Fibroblast of peridontal ligament (primary cell): ENCODE measurements at regions not wholly inside any gene's neighbourhood (a gene's known extent, or its start where the extent isn't known, plus 50 kb on each side); places are given as distances from the start of the nearest gene placed in this dataset.
A peak's percentile ranks its signal among the peaks of the same experiment; 100 is the strongest.

Source experiments
- DNase-seq: peaks from one replicate; pipeline ENCODE4 v3.0.0-alpha.2; 2010; ENCODE audit errors: extremely low read depth

DNA sequence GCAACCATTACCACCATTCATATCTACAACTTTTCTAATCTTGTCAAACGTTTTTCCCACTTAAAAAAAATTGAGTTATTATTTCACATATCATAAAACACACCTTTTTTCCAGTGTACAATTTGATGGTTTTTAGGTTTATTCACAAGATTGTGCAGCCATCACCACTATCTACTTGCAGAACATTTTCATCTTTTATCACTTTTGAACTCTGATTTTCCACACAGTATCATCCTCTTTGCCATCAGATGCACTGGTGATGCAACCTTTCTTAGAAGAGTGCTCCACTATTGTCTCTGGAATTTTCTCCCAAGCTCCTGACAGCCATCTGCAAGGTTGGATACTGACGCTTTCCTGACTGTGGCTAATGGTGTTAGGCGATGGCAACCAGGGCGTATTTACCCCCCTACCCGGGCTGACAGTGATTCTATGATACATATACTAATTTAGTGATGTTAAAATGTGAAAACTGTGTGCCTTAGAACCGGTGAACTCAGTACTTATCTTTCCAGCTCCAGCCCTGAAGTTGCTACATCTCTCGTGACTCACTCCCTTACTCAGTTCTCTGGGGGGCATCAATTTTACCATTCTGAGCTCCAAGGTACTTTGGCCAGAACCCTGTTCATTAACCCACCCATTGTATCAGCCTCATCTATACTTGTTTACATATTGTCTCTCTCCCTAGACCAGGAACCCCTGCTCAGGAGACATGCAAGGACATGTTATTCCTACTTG, 105.4 kb upstream of the SPRED2 start:
- DNase-seq: peak; percentile 70

DNA sequence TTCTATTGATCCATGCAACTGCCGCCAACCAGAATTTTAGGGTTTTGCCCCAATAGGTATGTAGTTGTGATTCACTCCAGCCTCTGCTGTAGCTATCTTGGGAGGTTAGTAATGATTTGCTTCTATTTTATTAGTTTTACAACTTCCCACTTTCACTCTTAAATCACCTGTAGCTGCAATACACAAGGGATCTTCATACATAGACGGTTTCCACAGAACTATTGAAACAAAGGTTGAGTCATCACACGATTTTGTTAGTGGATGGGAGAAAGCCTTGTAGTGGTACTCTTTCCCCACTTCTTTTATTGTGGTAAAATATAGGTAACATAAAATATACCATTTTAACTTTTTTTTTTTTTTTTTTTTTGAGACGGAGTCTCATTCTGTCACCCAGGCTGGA, 104.2 kb upstream of the SPRED2 start:
- DNase-seq: no peak

DNA sequence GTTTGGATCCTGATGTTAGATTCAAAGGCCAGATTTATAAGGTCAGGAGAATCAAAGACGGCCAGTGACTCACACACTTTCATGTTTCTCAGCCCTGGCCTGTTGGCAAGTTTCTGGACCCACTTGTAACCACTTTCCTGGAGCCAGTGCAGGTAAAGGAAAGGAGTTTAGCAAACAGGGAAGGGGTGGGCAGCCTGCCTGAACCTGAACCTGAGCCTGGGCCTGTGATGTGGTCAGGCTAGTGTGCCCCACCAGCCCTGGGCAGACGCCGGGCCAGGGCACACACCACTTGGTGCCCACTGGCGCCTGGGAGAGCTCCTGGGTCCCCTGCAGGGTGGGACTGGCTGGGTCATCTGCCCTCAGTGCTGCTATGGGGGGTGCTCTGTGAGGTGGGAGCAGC, 100.5 kb upstream of the SPRED2 start:
- no peak for DNase-seq

DNA sequence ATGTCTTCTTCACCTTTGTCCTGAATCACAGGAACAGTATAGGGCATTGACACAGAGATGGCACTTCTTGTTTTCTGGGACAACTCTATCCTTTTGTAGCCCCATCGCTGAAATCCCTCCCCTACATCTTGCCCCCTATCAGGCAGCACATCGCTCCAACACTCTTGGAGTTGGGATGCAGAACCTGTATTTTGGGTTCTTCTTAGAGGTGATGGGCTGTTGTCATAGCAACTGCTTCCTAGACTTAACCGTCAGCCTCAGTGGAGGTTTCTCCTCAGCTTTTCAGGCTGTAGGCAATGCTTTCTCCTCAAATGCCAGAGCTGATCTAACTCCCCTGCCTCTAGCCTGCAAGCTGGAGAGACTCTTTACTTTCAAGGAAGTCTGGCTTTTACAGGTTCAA, 99.9 kb upstream of the SPRED2 start:
- no peak for DNase-seq

DNA sequence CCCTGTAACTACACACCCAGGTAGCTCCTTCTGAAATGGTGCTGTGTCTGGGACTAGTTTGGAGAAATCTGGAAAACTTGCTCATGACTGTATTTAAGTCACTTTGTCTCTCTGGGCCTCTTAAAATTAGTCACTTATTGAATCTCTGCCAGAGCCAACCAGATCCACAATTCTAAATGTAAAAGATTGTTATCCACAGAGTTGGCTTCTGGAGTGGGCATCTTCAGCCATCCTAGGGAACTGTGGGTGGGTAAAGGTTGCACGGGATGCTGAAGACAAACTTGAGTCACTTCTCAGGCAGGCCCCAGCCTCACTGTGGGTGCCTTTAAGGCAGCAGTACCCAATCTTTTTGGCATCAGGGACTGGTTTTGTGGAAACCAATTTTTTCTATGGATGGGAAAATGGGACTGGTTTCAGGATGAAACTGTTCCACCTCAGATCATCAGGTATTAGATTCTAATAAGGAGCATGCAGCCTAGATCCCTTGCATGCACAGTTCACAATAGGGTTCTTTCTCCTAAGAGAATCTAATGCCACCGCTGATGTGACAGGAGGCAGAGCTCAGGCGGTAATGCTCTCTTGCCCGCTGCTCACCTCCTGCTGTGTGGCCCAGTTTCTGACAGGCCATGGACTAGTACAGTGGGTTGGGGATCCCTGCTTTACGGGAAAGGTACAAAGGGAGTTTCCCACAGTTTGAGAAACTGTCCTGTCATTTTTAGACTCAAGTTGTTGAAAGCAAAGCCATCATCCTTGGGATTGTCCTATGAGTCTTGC, 98.3 kb upstream of the SPRED2 start:
- peak; percentile 56 for DNase-seq

DNA sequence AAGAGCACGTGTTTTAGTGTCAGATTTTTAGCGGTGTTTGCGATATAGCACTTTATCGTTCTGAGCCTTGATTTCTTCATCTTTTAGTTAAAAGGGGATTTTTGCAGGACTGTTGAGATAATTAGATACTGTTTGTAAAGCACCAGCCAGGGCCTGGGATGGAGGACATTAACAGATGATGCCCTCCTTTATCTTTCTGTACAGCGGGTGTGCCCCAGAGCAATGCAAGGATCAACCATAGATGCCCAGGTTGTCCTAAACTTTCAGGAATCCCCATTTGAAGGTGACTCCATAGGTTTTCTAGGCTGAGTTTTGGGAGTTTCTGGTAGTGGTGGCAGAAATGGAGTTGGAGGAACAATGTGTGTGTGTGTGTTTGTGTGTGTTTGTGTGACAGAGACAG, 97.0 kb upstream of the SPRED2 start:
- DNase-seq: no peak

DNA sequence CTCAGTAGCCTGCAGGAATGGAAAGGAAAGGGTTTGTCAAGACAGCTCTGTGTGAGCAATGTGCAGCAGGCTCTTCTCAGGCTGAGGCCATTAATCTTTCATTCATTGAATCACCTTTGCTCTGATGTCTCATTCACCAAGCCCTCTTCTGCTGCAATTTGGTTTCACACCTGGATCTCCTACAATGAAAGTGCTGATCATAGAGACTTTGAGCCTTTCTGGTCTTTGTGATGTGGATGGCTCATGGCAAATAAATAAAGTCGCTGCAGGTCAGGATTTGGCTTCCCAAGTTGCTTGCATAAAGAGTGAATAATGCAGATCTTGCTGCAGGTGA, 95.8 kb upstream of the SPRED2 start:
- no peak for DNase-seq

DNA sequence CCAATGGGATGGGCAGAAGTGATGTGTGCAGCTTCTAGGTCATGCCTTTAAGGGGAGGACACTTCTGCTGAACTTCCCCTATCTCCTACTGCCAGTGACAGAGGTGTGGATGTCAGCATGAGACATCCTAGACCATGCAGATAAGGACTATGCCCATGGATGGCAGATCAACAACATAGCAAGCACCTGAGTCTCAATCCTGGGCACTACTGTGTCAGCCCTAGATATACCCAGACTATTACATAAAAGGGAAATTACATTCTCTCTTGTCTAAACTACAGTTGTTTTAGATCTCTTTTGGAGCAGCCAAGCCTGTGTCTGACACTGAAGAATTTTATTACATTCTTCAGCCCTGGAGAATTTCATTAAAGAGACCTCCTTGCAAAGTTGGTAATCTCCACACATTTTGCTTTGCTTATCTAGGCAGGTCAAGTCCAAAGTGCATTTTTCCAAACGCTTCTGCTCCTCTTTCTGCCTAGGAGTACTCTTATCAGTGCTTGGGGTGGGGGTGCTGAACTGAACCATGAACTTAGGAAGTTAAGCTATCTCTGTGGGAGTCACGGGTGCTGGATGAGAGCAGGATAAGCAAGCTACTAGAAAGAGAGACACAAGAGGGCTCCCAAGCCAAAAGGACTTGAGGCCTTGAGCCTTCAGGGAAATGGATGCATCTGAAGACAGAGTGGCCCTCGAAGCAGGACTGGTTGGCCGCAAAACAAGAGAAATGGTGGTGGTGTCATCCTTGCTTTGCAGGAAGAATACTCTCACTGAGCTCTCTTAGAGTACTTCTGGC, 95.2 kb upstream of the SPRED2 start:
- DNase-seq: no peak

DNA sequence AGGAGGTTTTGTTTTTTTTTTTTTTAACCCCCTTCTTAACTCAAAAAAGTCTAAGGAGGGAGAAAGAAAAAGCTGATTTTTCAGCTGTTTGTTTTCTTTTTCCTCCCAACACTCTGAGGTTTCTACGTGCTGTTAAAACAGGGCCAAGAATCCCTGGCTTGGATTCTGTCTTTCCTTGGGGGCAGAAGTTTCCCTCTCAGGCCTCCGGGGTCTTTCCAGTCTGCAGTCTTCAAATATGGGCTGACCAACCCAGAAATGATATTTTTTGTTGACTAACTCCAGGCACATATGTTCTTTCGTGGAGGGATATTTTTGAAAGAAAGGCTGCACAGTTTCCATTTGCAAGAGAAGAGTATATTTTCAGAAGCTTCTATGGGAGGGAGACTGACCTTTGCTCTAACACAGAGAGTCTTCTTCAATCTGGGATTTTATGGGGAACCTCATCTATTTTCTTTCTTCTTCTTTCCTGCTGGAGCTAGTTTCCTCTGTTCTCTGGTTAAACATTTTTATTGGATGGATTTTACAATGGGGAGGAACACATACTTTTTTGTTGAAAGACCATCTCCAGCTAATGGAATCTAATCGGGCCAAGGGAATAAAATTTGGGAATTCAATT, 93.3 kb upstream of the SPRED2 start:
- no peak for DNase-seq

DNA sequence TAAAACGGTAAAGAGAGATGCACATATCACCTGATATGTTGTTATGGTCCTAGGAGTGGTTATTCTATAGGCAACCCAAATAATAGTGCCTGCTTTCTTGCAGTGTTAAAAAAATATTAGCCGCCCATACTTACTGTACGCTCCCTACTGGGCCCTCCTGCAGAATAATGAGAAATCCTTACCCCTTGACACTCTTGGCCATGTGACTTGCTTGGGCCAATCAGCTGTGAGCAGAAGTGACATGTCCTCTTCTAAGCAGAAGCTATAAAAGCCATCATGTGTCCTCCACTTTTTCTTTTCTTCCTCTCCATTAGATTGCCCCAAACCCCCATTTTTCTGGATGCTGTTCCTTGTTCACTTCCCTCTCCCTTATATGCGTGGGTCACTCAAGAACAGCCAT, 90.5 kb upstream of the SPRED2 start:
- DNase-seq: no peak

DNA sequence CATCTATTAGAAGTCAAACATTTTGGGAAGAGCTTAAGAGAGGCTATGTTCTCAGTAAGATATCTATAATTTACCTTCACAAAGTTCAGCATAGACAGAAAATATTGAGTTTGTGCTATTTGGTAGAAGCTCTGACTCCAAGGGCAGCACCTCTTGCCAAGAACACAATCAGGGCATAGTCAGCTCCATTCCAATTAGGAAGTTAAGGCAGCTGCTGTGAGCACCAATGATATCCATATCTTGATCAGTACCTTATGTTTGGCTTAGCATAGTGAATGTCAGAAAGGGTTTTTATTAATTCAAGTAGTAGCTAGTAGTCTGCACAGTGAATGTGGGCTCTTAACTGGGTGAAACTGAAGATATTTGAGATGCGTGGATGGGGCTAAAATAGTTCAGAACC, 86.4 kb upstream of the SPRED2 start:
- peak; percentile 60 for DNase-seq

DNA sequence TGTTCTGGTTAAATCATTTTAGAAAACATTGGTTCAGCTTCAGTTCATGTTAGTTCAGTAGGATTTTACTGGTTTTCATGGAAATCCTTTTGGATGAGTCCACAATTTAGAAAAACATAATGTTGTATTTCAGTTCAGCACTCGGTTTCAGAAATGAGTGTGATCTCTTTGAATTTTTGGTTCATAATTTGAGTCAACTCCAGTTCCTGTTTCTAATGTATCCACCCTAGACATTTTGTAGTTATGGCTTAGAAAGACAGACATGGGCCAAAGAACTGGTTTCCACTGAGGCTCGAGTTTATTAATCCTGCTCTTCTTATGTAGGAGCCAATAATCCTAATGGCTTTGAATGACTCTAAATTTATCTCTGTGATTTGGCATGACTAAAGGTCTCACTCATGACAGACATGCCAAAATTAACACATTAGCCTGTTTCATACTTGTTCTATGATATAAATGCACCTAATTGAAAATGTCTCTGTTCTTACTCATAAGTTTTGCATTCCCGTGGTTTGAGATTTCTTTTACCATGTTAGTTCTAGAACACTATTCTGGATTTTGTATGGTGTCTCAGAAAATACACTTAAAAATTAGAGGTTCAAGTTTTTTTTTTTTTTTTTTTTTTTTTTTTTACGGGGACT, 82.3 kb upstream of the SPRED2 start:
- DNase-seq: peak; percentile 33

DNA sequence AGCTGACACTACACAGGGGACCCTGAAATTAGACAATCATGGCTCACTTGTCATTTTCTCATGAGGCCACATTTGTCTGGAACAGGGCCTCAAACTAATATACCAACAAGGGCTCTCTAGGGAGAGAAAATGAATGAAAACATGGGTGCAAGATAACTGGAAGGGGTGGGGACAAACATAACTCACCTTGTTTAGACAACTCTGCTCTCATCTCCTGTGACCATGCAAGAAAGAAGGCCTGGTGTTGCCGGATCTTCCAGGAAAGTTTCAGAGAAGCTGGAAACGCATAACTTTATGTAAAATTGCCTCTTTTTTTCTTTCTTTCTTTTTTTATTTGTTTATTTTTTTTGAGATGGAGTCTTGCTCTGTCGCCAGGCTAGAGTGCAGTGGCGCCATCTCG, 80.4 kb upstream of the SPRED2 start:
- no peak for DNase-seq

DNA sequence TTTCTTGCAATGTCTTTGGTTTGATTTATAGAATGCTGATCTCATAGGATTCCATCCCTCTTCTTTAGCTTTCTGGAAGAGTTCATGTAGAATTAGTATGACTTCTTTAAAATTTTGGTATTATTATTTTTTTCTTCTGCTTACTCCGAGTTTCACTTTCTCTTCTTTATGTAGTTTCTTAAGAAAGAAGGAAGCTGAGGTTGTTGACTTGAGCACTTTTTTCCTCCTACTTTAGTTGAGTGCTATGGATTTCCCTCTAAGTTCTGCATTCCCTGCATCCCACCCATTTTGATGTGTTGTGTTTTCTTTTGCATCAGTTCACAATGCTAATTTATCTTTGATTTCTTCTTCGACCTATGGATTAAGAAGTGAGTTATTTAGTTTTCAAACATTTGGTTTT, 78.9 kb upstream of the SPRED2 start:
- no peak for DNase-seq

DNA sequence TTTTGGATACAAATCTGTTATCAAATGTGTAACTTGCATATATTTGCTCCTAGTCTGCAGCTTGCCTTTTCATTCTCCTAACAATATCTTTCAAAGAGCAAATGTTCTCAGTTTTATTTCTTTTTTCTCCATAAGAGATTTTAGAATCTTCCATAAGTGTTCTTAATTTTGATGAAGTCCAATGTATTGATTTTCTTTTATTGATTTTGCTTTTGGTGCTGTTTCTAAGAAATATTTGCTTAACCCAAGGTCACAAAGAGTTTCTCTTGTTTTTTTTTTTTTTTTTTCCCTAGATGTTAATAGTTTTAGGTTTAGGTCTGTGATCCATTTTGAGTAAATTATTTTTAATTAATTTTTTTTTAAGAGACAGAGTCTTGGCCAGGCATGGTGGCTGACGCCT, 75.8 kb upstream of the SPRED2 start:
- no peak for DNase-seq

DNA sequence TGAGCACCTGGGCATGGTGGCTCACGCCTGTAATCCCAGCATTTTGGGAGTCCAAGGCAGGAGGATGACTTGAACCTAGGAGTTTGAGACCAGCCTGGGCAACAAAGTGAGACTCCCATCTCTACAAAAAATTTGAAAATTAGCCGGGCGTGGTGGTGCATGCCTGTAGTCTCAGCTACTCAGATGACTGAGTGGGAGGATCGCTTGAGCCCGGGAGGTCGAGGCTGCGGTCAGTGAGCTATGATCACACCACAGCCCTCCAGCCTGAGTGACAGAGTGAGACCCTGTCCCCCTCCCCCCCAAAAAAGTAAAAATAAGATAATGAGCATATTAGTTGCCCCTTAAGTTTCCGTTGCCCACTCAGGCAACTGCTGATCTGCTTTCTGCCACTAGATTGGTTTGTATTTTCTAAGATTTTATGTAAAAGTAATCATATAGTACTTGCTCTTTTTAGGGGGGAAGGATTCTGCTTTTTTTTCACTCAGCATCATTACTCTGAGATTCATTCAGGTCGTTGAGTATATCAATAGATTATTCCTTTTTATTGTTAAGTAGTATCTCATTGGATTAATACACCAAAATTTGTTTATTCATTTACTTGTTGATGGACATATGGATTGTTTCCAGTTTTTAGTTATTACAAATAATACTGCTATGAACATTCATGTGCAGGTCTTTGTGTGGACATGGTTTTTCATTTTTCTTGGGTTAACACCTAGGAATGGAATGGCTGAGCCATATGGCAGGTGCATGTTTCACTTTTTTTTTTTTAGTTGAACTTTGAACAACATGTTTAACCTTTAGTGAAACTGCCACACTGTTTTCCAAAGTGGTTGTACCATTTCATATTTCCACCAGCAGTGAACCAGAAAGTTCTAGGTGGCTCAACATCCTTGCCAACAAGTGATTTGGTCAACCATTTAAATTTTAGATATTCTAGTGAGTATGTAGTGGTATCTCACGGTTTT, 75.0 kb upstream of the SPRED2 start:
- DNase-seq: no peak

DNA sequence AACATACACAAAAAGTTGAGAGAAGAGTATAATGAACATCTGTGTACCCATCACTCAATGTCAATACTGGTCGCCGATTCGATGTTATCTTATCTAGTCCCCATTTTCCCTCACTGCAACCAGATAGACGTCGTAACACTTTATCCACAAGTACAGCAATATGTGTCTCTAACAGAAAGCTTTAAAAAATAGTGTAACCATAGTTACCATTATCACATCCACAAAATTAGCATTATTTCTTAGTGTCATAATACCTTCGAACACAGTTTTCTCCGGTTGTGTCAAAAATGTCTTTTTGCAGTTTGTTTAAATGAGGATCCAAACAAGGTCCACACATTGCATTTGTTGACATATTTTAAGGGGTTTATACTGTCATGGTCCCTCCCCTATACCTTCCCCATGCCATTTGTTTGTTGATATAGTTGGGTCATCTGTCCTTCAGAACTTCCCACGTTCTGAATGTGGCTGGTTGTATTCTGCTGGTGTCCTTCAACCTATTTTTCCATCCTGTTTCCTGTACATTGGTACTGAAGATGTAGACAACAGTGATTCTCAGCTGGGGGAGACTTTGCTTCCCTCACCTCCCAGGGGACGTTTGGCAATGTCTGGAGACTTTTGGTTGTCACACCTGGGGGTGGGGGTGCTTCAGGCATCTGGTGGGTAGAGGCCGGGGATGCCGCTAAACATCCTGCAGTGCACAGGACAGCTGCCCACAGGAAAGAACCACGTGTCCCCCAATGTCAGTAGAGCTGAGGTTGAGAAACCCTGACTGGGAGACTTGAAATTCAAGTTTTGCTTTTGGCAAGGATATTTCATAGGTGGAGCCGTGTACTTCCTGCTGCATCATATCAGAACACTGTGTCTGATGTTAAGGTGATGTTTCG, 72.7 kb upstream of the SPRED2 start:
- DNase-seq: no peak

DNA sequence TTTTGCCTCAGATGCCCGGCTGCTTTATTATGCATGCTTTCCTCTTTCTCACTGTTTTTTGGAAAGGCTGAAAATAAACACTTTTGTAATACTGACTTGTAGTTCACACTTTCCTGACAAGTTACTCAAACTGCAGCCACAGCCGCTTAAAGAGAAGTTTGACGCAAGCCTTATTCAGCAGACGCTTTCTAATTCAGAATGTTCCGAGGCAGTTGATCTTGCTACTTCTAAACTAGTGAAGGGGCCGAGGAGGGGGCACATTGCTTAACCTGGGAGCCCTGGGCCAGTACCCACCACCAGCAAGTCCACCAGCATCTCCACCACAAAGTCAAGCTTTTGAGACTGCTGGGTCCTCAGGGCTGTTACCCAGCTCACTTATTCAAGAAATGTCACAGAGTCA, 71.8 kb upstream of the SPRED2 start:
- no peak for DNase-seq

DNA sequence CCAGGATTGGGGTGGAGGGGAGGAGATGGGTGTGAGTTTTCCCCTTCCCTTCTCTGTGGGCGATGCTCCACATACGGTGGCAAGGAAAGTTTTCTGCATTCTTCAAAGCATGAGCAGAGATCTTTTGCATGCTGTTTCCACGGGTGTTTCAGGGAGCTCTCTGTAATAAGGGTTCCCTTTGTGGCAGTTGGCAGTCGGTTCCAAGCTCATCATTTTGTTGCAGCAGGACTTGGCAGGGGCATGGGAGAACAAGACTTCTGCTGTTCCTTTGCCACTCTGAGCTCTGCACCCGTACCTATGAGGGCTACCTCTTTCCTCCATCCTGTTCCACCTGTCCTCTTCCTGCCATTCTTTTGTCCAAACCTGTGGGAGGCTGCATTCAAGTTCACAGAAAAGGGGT, 71.3 kb upstream of the SPRED2 start:
- DNase-seq: no peak

DNA sequence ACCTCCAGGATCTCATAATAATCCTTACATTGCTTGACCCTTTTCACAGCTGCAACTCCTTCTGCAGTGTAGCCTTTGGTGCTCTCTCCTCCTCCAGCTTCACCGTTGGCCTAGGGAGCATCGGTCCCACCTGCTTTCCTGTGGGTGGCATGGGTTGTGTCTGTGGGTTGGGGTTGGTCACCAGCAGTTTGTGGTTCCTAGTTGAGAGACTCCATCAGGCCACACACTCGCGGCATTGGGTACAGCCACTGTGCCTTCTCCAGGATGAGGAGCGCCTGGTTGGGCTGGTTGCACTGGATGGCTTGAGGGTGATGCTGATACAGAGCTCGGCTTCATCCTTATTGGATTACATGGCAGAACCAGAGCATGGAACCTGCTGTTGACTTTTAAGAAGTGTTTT, 69.4 kb upstream of the SPRED2 start:
- DNase-seq: no peak
